HPDE6-E6E7 (cell line): ENCODE measurements at regions not wholly inside any gene's neighbourhood (a gene's known extent, or its start where the extent isn't known, plus 50 kb on each side); places are given as distances from the start of the nearest gene placed in this dataset.
A peak's percentile ranks its signal among the peaks of the same experiment; 100 is the strongest.
"Not testable (repeated sequence)": the region's sequence is repeated elsewhere in the genome, so short reads cannot be mapped to it uniquely, and the experiment has no call there.

ENCODE experiments used
- DNase-seq: peaks from one replicate; pipeline ENCODE4 v3.0.0; 2011; ENCODE audit warnings: missing footprints; ENCODE audit errors: extremely low spot score

- DNase-seq: not testable (repeated sequence)
Measured at GRCh38 chr10:8684916-8685315, 630.4 kb downstream of the GATA3 start.

- DNase-seq: no peak
Measured at GRCh38 chr10:8688881-8689280, 634.4 kb downstream of the GATA3 start.

GRCh38 chr10:8691498-8692017 lies 637.1 kb downstream of the GATA3 start:
- no peak for DNase-seq

- DNase-seq: not testable (repeated sequence)
Measured at GRCh38 chr10:8693635-8694034, 639.1 kb downstream of the GATA3 start.

GRCh38 chr10:8696746-8697145 lies 642.3 kb downstream of the GATA3 start:
- no peak for DNase-seq

GRCh38 chr10:8700689-8701088 lies 646.2 kb downstream of the GATA3 start:
- DNase-seq: no peak

GRCh38 chr10:8702181-8702580 lies 647.7 kb downstream of the GATA3 start:
- DNase-seq: no peak

- no peak for DNase-seq
Measured at GRCh38 chr10:8705415-8705814, 650.9 kb downstream of the GATA3 start.

GRCh38 chr10:8712656-8713055 lies 658.2 kb downstream of the GATA3 start:
- DNase-seq: no peak

- no peak for DNase-seq
Measured at GRCh38 chr10:8719971-8720370, 665.5 kb downstream of the GATA3 start.

GRCh38 chr10:8721650-8722049 lies 667.2 kb downstream of the GATA3 start:
- no peak for DNase-seq

- no peak for DNase-seq
Measured at GRCh38 chr10:8722835-8723234, 668.3 kb downstream of the GATA3 start.

GRCh38 chr10:8725343-8725742 lies 670.9 kb downstream of the GATA3 start:
- DNase-seq: no peak

GRCh38 chr10:8726084-8726778 lies 671.7 kb downstream of the GATA3 start:
- no peak for DNase-seq

- DNase-seq: no peak
Measured at GRCh38 chr10:8726779-8727084, 672.2 kb downstream of the GATA3 start.

GRCh38 chr10:8731121-8732095 lies 676.9 kb downstream of the GATA3 start:
- no peak for DNase-seq

- DNase-seq: no peak
Measured at GRCh38 chr10:8738987-8739386, 684.5 kb downstream of the GATA3 start.

GRCh38 chr10:8752146-8752843 lies 697.8 kb downstream of the GATA3 start:
- DNase-seq: no peak

- peak; percentile 13 for DNase-seq
Measured at GRCh38 chr10:8758029-8758428, 703.5 kb downstream of the GATA3 start.

- DNase-seq: no peak
Measured at GRCh38 chr10:8766899-8767298, 712.4 kb downstream of the GATA3 start.

- no peak for DNase-seq
Measured at GRCh38 chr10:8767591-8767990, 713.1 kb downstream of the GATA3 start.

GRCh38 chr10:8768341-8768740 lies 713.9 kb downstream of the GATA3 start:
- DNase-seq: no peak
